CD4-positive, alpha-beta T cell (primary cell): ENCODE measurements at regions not wholly inside any gene's neighbourhood (a gene's known extent, or its start where the extent isn't known, plus 50 kb on each side); places are given as distances from the start of the nearest gene placed in this dataset.

Source experiments
- ATAC-seq: fragments of 200-7000 bp; cut with Tn5 transposase; one replicate; pipeline ENCODE4 v1.10.0; 2022; ENCODE audit warnings: mild to moderate bottlenecking; ENCODE audit not compliant: poor library complexity
- CTCF ChIA-PET: fragments of 350-600 bp; sonication (Branson Sonifier 250); formaldehyde crosslinking; loops from one replicate; lab custom pipeline; 2021; ENCODE audit warnings: antibody characterized with exemption, inconsistent platforms; lab: Charles Lee
- POLR2A ChIA-PET: fragments of 350-600 bp; sonication (Branson Sonifier 250); formaldehyde crosslinking; loops from one replicate; lab custom pipeline; 2021; ENCODE audit warnings: antibody characterized with exemption, inconsistent platforms; lab: Charles Lee
- DNase-seq, 14 experiments: peaks; one replicate each; pipeline ENCODE4 v3.0.0-alpha.2; 2013 to 2020; ENCODE audit warnings: mixed read lengths in 2 of 14
- H3K27ac ChIP-seq, 2 donors: one replicate each; pipeline versions ENCODE4 v1.5.1 to v1.7.0; 2013; ENCODE audit warnings: low read length in 2 of 2, low read depth in 1 of 2, mild to moderate bottlenecking in 1 of 2
- H3K27me3 ChIP-seq, 2 experiments: 1 replicate in 1 of 2; 2 replicates in 1 of 2; pipeline versions ENCODE4 v1.6.1 to v1.7.0; 2013; ENCODE audit warnings: low read length in 2 of 2, control low read depth in 1 of 2, mild to moderate bottlenecking in 1 of 2, moderate library complexity in 1 of 2; ENCODE audit not compliant: insufficient read depth in 2 of 2, control insufficient read depth in 1 of 2
- H3K36me3 ChIP-seq: one replicate; pipeline ENCODE4 v1.6.1; 2013; ENCODE audit warnings: low read length, control low read depth; ENCODE audit not compliant: insufficient read depth
- H3K4me1 ChIP-seq: one replicate; pipeline ENCODE4 v1.6.1; 2013; ENCODE audit warnings: low read length, control low read depth; ENCODE audit not compliant: insufficient read depth
- H3K4me3 ChIP-seq: one replicate; pipeline ENCODE4 v1.5.1; 2013; ENCODE audit warnings: mild to moderate bottlenecking, low read length, moderate library complexity
- H3K9me3 ChIP-seq, 2 experiments: 1 replicate in 1 of 2; 2 replicates in 1 of 2; pipeline versions ENCODE4 v1.6.1 to v1.7.0; 2013; ENCODE audit warnings: low read length in 2 of 2, mild to moderate bottlenecking in 2 of 2, control low read depth in 1 of 2, moderate library complexity in 1 of 2; ENCODE audit not compliant: control insufficient read depth in 1 of 2, insufficient read depth in 1 of 2
- H3K27ac Mint-ChIP-seq: one replicate; pipeline ENCODE4 v1.8.0; 2020; ENCODE audit warnings: mixed read lengths
- H3K27me3 Mint-ChIP-seq: one replicate; pipeline ENCODE4 v1.8.0; 2021; ENCODE audit warnings: mixed read lengths
- H3K36me3 Mint-ChIP-seq: one replicate; pipeline ENCODE4 v1.8.0; 2021; ENCODE audit warnings: low read depth, mixed read lengths
- H3K4me1 Mint-ChIP-seq: one replicate; pipeline ENCODE4 v1.8.0; 2021; ENCODE audit warnings: low read depth, mixed read lengths
- H3K4me3 Mint-ChIP-seq: one replicate; pipeline ENCODE4 v1.8.0; 2020; ENCODE audit warnings: mild to moderate bottlenecking, mixed read lengths
- H3K9me3 Mint-ChIP-seq: one replicate; pipeline ENCODE4 v1.8.0; 2020; ENCODE audit warnings: mixed read lengths
- CTCF ChIP-seq: fragments of 200-600 bp; IDR thresholded peaks from one replicate; pipeline ENCODE4 v1.8.0; 2022; ENCODE audit warnings: antibody characterized with exemption, mild to moderate bottlenecking
- intact Hi-C, 2 experiments: fragments of 100-400 bp; cut with DNase I in 1 of 2; cut with micrococcal nuclease in 1 of 2; formaldehyde crosslinking; loops; one replicate each; pipeline versions ENCODE4 v1.15.1 to v1.9.0; 2023 to 2025; cut with DNase I, micrococcal nuclease

GRCh38 chr12:107847830-107848229 lies 73.3 kb downstream of the ASCL4 start:
- Histone ChIP-seq H3K9me3 (peaks cover 0 to 20% of the 10 kb centered on the region in 2 experiments), H3K36me3 (no peaks in the 10 kb centered on the region), H3K27ac (no peak overlapping the region), H3K4me3 (no peak overlapping the region), H3K27me3 (peaks cover 38 to 49% of the 10 kb centered on the region in 2 experiments), H3K4me1 (peaks cover 3% of the 10 kb centered on the region)
- Mint-ChIP-seq H3K4me1 (no peaks in the 10 kb centered on the region), H3K36me3 (no peaks in the 10 kb centered on the region), H3K4me3 (no peak overlapping the region), H3K27ac (no peak overlapping the region), H3K27me3 (peaks cover 65% of the 10 kb centered on the region), H3K9me3 (no peaks in the 10 kb centered on the region)
- ChIA-PET CTCF (no interaction called here), POLR2A (no interaction called here)
- DNase-seq (no peak), ATAC-seq (no peak)
- intact Hi-C loops, result no loop called here
- TF ChIP-seq CTCF, result no peak

GRCh38 chr12:107853479-107853878 lies 79.0 kb downstream of the ASCL4 start:
- H3K27ac ChIP-seq, result no peak overlapping the region
- no peak overlapping the region for H3K27ac Mint-ChIP-seq
- H3K36me3 ChIP-seq, result no peaks in the 10 kb centered on the region
- ChIA-PET CTCF (no interaction called here), POLR2A (no interaction called here)
- TF ChIP-seq CTCF, result no peak
- DNase-seq (no peak), ATAC-seq (no peak)
- no peaks in the 10 kb centered on the region for H3K4me1 Mint-ChIP-seq
- H3K9me3 Mint-ChIP-seq, result no peaks in the 10 kb centered on the region
- no peaks in the 10 kb centered on the region for H3K9me3 ChIP-seq
- no peak overlapping the region for H3K4me3 Mint-ChIP-seq
- no peak overlapping the region for H3K4me3 ChIP-seq
- no peaks in the 10 kb centered on the region for H3K4me1 ChIP-seq
- H3K27me3 Mint-ChIP-seq, result peaks cover 68% of the 10 kb centered on the region
- H3K36me3 Mint-ChIP-seq, result no peaks in the 10 kb centered on the region
- intact Hi-C loops, result no loop called here
- peaks cover 2 to 12% of the 10 kb centered on the region in 2 experiments for H3K27me3 ChIP-seq

GRCh38 chr12:107855471-107855870 lies 81.0 kb downstream of the ASCL4 start:
- Histone ChIP-seq H3K9me3 (no peaks in the 10 kb centered on the region), H3K27me3 (peaks cover 2 to 10% of the 10 kb centered on the region in 2 experiments), H3K27ac (no peak overlapping the region), H3K4me1 (no peaks in the 10 kb centered on the region), H3K4me3 (no peak overlapping the region), H3K36me3 (no peaks in the 10 kb centered on the region)
- H3K36me3 Mint-ChIP-seq, result no peaks in the 10 kb centered on the region
- H3K27ac Mint-ChIP-seq, result no peak overlapping the region
- H3K4me3 Mint-ChIP-seq, result no peak overlapping the region
- ChIA-PET CTCF (no interaction called here), POLR2A (no interaction called here)
- no peaks in the 10 kb centered on the region for H3K4me1 Mint-ChIP-seq
- intact Hi-C loops, result no loop called here
- no peaks in the 10 kb centered on the region for H3K9me3 Mint-ChIP-seq
- H3K27me3 Mint-ChIP-seq, result peaks cover 66% of the 10 kb centered on the region
- TF ChIP-seq CTCF, result no peak
- DNase-seq (no peak), ATAC-seq (no peak)
